Testis (tissue), 2 donors: ENCODE measurements at regions not wholly inside any gene's neighbourhood (a gene's known extent, or its start where the extent isn't known, plus 50 kb on each side); places are given as distances from the start of the nearest gene placed in this dataset.

Experiments
- DNase-seq: peaks from one replicate; pipeline ENCODE4 v3.0.0-alpha.2; 2019
- H3K27ac ChIP-seq, 2 donors: fragments of 200-600 bp; sonication (generic); one replicate each; pipeline ENCODE4 v1.5.1; 2019
- H3K27me3 ChIP-seq: fragments of 200-600 bp; sonication (generic); one replicate; pipeline ENCODE4 v1.5.1; 2019
- H3K36me3 ChIP-seq: fragments of 200-600 bp; sonication (generic); one replicate; pipeline ENCODE4 v1.5.1; 2017; ENCODE audit warnings: low read depth; ENCODE audit errors: missing control alignments
- H3K4me1 ChIP-seq: fragments of 200-600 bp; sonication (generic); one replicate; pipeline ENCODE4 v1.5.1; 2019
- H3K4me3 ChIP-seq, 2 donors: fragments of 200-600 bp; sonication (generic); one replicate each; pipeline ENCODE4 v1.5.1; 2017 to 2019
- H3K9me3 ChIP-seq: fragments of 200-600 bp; sonication (generic); one replicate; pipeline ENCODE4 v1.5.1; 2017
- CTCF ChIP-seq, 3 experiments: fragments of 450-650 bp in 2 of 3; fragments of 200-600 bp in 1 of 3; sonication (generic) in 1 of 3; IDR thresholded peaks; one replicate each; pipeline ENCODE4 v1.5.1; 2016 to 2019; ENCODE audit warnings: antibody characterized with exemption in 3 of 3, mild to moderate bottlenecking in 2 of 3, moderate library complexity in 1 of 3
- POLR2A ChIP-seq: fragments of 450-650 bp; IDR thresholded peaks from one replicate; pipeline ENCODE4 v1.6.1; 2017; ENCODE audit warnings: antibody characterized with exemption, mild to moderate bottlenecking, moderate library complexity
- WGBS, 2 donors: methylation state at CpG; one replicate each; pipeline ENCODE4 v1.1.5; 2018; 5-methylcytosine and 5-hydroxymethylcytosine counted together
- intact Hi-C: fragments of 100-400 bp; cut with DNase I; formaldehyde crosslinking; loops from one replicate; pipeline ENCODE4 v1.15.1; 2023; ENCODE audit warnings: low total_unique reads

GRCh38 chr1:65668368-65668767, 124.3 kb upstream of the PDE4B start:
- Histone ChIP-seq H3K27me3 (no peaks in the 10 kb centered on the region), H3K27ac (no peak overlapping the region), H3K4me1 (no peaks in the 10 kb centered on the region), H3K9me3 (no peaks in the 10 kb centered on the region), H3K4me3 (no peak overlapping the region), H3K36me3 (no peaks in the 10 kb centered on the region)
- no peak for DNase-seq
- TF ChIP-seq CTCF (IDR thresholded peaks at IDR 0.05) (no peak), POLR2A (no peak)
- intact Hi-C loops: no loop called here

GRCh38 chr1:65670518-65670917, 122.2 kb upstream of the PDE4B start:
- Histone ChIP-seq H3K4me3 (no peak overlapping the region), H3K27me3 (no peaks in the 10 kb centered on the region), H3K36me3 (no peaks in the 10 kb centered on the region), H3K9me3 (no peaks in the 10 kb centered on the region), H3K27ac (no peak overlapping the region), H3K4me1 (no peaks in the 10 kb centered on the region)
- no peak for TF ChIP-seq CTCF (IDR thresholded peaks at IDR 0.05)
- no peak for TF ChIP-seq POLR2A
- 89 to 98% methylated on average over 3 of the region's 3 CpGs for WGBS, 2 donors
- DNase-seq: no peak
- intact Hi-C loops: no loop called here

GRCh38 chr1:65674522-65674921, 118.2 kb upstream of the PDE4B start:
- Histone ChIP-seq H3K9me3 (no peaks in the 10 kb centered on the region), H3K36me3 (no peaks in the 10 kb centered on the region), H3K27ac (no peak overlapping the region), H3K4me1 (no peaks in the 10 kb centered on the region), H3K27me3 (no peaks in the 10 kb centered on the region), H3K4me3 (no peak overlapping the region)
- DNase-seq: no peak
- 88 to 93% methylated on average over 2 of the region's 2 CpGs for WGBS, 2 donors
- no peak for TF ChIP-seq POLR2A
- TF ChIP-seq CTCF (IDR thresholded peaks at IDR 0.05): no peak
- intact Hi-C loops: no loop called here

GRCh38 chr1:65679773-65680172, 112.9 kb upstream of the PDE4B start:
- Histone ChIP-seq H3K4me1 (no peaks in the 10 kb centered on the region), H3K36me3 (no peaks in the 10 kb centered on the region), H3K27me3 (no peaks in the 10 kb centered on the region), H3K27ac (no peak overlapping the region), H3K4me3 (no peak overlapping the region), H3K9me3 (no peaks in the 10 kb centered on the region)
- TF ChIP-seq CTCF (IDR thresholded peaks at IDR 0.05) (no peak), POLR2A (no peak)
- 78 to 81% methylated on average over 4 of the region's 4 CpGs for WGBS, 2 donors
- DNase-seq: no peak
- intact Hi-C loops: no loop called here

GRCh38 chr1:65681096-65681495, 111.6 kb upstream of the PDE4B start:
- Histone ChIP-seq H3K27ac (no peak overlapping the region), H3K27me3 (no peaks in the 10 kb centered on the region), H3K36me3 (no peaks in the 10 kb centered on the region), H3K4me3 (no peak overlapping the region), H3K9me3 (no peaks in the 10 kb centered on the region), H3K4me1 (no peaks in the 10 kb centered on the region)
- DNase-seq: no peak
- no peak for TF ChIP-seq CTCF (IDR thresholded peaks at IDR 0.05)
- TF ChIP-seq POLR2A: no peak
- 68 to 77% methylated on average over 6 of the region's 6 CpGs for WGBS, 2 donors
- intact Hi-C loops: no loop called here
